ENCODE measurements at regions not wholly inside any gene's neighbourhood (a gene's known extent, or its start where the extent isn't known, plus 50 kb on each side); places are given as distances from the start of the nearest gene placed in this dataset.

GRCh38 chr13:44101347-44102083 lies 221.8 kb downstream of the LACC1 start:
- Histone ChIP-seq H4K20me1 (ENCODE audit: insufficient read depth) (no peaks in the 10 kb centered on the region), H3K9me2 (ENCODE audit: insufficient read depth) (no peaks in the 10 kb centered on the region), H3F3A (ENCODE audit: insufficient read depth) (no peaks in the 10 kb centered on the region), H3K27ac (no peak overlapping the region), H3K4me2 (ENCODE audit: unreplicated experiment) (no peak overlapping the region), H3K27me3 (replicated peaks; ENCODE audit: insufficient read depth) (peaks cover 21% of the 10 kb centered on the region), H3K4me3 (no peak overlapping the region), H3K9me3 (ENCODE audit: low read depth) (no peaks in the 10 kb centered on the region), H3K36me3 (ENCODE audit: low read depth) (no peaks in the 10 kb centered on the region), H3K79me2 (ENCODE audit: insufficient read depth) (no peaks in the 10 kb centered on the region), H2AFZ (no peak overlapping the region), H3K9ac (no peak overlapping the region), H3K4me1 (ENCODE audit: insufficient read depth) (no peaks in the 10 kb centered on the region)
- 20 to 31% methylated on average over 2 of the region's 2 CpGs for WGBS, 2 experiments (ENCODE audit: low coverage in 1 of 2, low lambda C conversion rate in 2 of 2, missing lambda C conversion rate in 2 of 2)
- TF ChIP-seq EZH2 (IDR thresholded peaks at IDR 0.05; ENCODE audit: insufficient read depth, poor library complexity, severe bottlenecking) (no peak), EZH2phosphoT487 (IDR thresholded peaks at IDR 0.05; ENCODE audit: insufficient read depth, low read depth) (no peak)
- peak; percentile 8 for DNase-seq
- in situ Hi-C loops (cut with MboI) = no loop called here

- 17 to 19% methylated on average over 10 of the region's 10 CpGs for WGBS, 2 experiments (ENCODE audit: low coverage in 1 of 2, low lambda C conversion rate in 2 of 2, missing lambda C conversion rate in 2 of 2)
Measured at GRCh38 chr13:44103429-44104196, 223.9 kb downstream of the LACC1 start.

GRCh38 chr13:44104197-44104490 lies 224.4 kb downstream of the LACC1 start:
- Histone ChIP-seq H3K4me2 (ENCODE audit: unreplicated experiment) (no peak overlapping the region), H3K4me1 (ENCODE audit: insufficient read depth) (no peaks in the 10 kb centered on the region), H3K9me2 (ENCODE audit: insufficient read depth) (no peaks in the 10 kb centered on the region), H3K79me2 (ENCODE audit: insufficient read depth) (no peaks in the 10 kb centered on the region), H2AFZ (no peak overlapping the region), H4K20me1 (ENCODE audit: insufficient read depth) (no peaks in the 10 kb centered on the region), H3K9me3 (ENCODE audit: low read depth) (no peaks in the 10 kb centered on the region), H3K36me3 (ENCODE audit: low read depth) (no peaks in the 10 kb centered on the region), H3K27ac (no peak overlapping the region), H3K27me3 (replicated peaks; ENCODE audit: insufficient read depth) (peaks cover 26% of the 10 kb centered on the region), H3K4me3 (no peak overlapping the region), H3F3A (ENCODE audit: insufficient read depth) (no peaks in the 10 kb centered on the region), H3K9ac (no peak overlapping the region)
- in situ Hi-C loops (cut with MboI) = no loop called here
- DNase-seq = no peak
- 39 to 45% methylated on average over 2 of the region's 2 CpGs for WGBS, 2 experiments (ENCODE audit: low coverage in 1 of 2, low lambda C conversion rate in 2 of 2, missing lambda C conversion rate in 2 of 2)
- TF ChIP-seq EZH2phosphoT487 (IDR thresholded peaks at IDR 0.05; ENCODE audit: insufficient read depth, low read depth) (no peak), EZH2 (IDR thresholded peaks at IDR 0.05; ENCODE audit: insufficient read depth, poor library complexity, severe bottlenecking) (no peak)

More at GRCh38 chr13:44103429-44104196, 223.9 kb downstream of the LACC1 start:
- TF ChIP-seq EZH2phosphoT487 (IDR thresholded peaks at IDR 0.05; ENCODE audit: insufficient read depth, low read depth) = no peak
- no peak for TF ChIP-seq EZH2 (IDR thresholded peaks at IDR 0.05; ENCODE audit: insufficient read depth, poor library complexity, severe bottlenecking)
- Histone ChIP-seq H2AFZ (no peak overlapping the region), H3K9me3 (ENCODE audit: low read depth) (no peaks in the 10 kb centered on the region), H3F3A (ENCODE audit: insufficient read depth) (no peaks in the 10 kb centered on the region), H3K9ac (no peak overlapping the region), H3K27ac (no peak overlapping the region), H3K79me2 (ENCODE audit: insufficient read depth) (no peaks in the 10 kb centered on the region), H3K27me3 (replicated peaks; ENCODE audit: insufficient read depth) (peaks cover 26% of the 10 kb centered on the region), H4K20me1 (ENCODE audit: insufficient read depth) (no peaks in the 10 kb centered on the region), H3K4me1 (ENCODE audit: insufficient read depth) (no peaks in the 10 kb centered on the region), H3K36me3 (ENCODE audit: low read depth) (no peaks in the 10 kb centered on the region), H3K4me3 (no peak overlapping the region), H3K4me2 (ENCODE audit: unreplicated experiment) (no peak overlapping the region), H3K9me2 (ENCODE audit: insufficient read depth) (no peaks in the 10 kb centered on the region)
- no peak for DNase-seq
- in situ Hi-C loops (cut with MboI) = no loop called here

DNA sequence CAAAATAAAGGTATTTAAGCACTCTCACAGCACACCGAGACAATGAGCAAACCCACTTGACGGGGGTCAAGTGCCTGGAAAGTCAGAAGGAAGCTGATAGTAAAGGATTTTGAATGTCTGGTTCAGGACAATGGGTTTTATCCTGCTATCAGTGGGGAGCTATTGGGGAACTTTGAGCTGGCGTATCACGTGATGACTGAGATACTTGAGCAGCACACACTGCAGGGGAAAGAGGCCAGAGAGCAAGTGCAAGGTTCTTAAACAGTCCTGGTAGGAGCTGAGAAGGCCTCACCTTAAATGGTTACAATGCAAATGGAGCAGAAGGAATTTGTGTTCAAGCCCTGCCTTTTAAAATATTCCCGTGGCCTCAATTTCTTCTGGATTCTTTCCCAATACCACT lies 225.3 kb downstream of the LACC1 start:
- no peaks in the 10 kb centered on the region for H3K4me1 ChIP-seq (ENCODE audit: insufficient read depth)
- H3K36me3 ChIP-seq (ENCODE audit: low read depth) = no peaks in the 10 kb centered on the region
- WGBS, 2 experiments (ENCODE audit: low coverage in 1 of 2, low lambda C conversion rate in 2 of 2, missing lambda C conversion rate in 2 of 2) = 53 to 66% methylated on average over 5 of the region's 5 CpGs
- H2AFZ ChIP-seq = no peak overlapping the region
- in situ Hi-C loops (cut with MboI) = no loop called here
- H3K4me2 ChIP-seq (ENCODE audit: unreplicated experiment) = no peak overlapping the region
- H3K27me3 ChIP-seq (replicated peaks; ENCODE audit: insufficient read depth) = peaks cover 26% of the 10 kb centered on the region
- no peak overlapping the region for H3K4me3 ChIP-seq
- DNase-seq = no peak
- H4K20me1 ChIP-seq (ENCODE audit: insufficient read depth) = no peaks in the 10 kb centered on the region
- TF ChIP-seq EZH2 (IDR thresholded peaks at IDR 0.05; ENCODE audit: insufficient read depth, poor library complexity, severe bottlenecking) (no peak), EZH2phosphoT487 (IDR thresholded peaks at IDR 0.05; ENCODE audit: insufficient read depth, low read depth) (no peak)
- no peaks in the 10 kb centered on the region for H3F3A ChIP-seq (ENCODE audit: insufficient read depth)
- no peaks in the 10 kb centered on the region for H3K79me2 ChIP-seq (ENCODE audit: insufficient read depth)
- H3K9me2 ChIP-seq (ENCODE audit: insufficient read depth) = no peaks in the 10 kb centered on the region
- H3K9ac ChIP-seq = no peak overlapping the region
- H3K27ac ChIP-seq = no peak overlapping the region
- no peaks in the 10 kb centered on the region for H3K9me3 ChIP-seq (ENCODE audit: low read depth)

Measured in GM23248 (cell line).